AG20443 (cell line): ENCODE measurements at regions not wholly inside any gene's neighbourhood (a gene's known extent, or its start where the extent isn't known, plus 50 kb on each side); places are given as distances from the start of the nearest gene placed in this dataset.
"Not testable (repeated sequence)": the region's sequence is repeated elsewhere in the genome, so short reads cannot be mapped to it uniquely, and the experiment has no call there.

Experiments
- DNase-seq: peaks from one replicate; pipeline ENCODE4 v3.0.0; 2012; ENCODE audit warnings: low spot score, mixed read lengths

DNA sequence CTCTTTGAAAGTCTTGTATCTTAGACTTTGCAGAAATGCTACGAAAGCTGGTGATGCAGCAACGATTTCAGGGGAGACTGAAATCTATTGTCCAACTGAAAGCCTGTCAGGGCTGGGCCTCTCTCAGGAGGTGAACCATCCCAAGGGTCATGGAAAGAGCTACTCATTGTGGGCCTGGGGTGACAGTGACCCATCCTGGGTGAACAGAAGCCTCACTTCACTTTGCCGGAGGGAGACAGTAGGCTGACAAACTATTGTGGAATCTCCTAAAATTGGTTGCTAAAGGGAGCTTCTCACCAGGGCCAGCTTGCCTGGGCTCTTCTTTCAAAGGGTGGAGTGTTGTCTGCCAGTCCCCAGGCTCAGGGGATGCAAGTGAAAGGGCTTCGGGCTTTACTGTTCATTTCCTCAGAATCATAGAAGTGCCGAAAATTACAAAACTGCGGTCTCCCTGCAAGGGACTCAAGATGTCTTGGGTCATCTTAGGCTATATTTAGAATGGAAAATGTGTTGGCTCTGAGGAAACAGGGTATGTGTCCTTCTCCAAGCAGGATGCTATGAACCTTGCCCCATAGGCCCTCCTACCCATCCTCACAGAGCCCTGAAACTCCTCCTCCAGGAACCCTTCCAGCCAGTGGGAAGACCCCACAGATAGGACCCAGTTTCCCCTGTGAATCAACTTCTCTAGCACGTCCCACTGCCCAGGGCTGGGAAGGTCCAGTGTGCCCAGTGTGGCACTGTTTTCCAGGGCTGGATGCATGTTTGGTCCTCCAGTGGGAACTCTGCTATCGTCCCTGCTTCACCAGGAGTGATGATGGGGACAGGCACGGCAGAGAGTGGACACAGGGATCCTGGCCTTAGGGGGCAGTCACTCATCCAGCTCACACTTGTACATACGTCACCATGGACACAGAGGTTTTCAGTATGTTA is 173.4 kb upstream of the PLGLB2 start:
- DNase-seq = not testable (repeated sequence)

DNA sequence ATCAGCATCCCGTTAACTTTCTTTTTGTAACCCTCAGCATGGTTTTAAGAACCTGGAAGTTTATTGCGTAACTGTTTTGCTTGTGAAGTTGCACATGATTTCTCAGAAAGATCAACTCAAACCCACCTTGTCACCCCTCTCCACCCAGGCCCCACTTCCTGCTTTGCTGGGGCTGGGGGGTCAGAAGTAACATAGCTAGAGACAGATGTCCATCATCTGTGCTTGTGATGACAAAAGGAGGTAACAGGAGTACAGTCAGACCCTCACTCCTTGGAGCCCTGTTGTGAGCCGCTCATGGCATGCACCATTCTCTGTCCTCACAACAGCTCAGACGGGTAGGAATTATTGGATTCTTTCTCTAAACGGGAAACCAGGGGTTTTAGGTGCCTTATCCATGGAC is 172.7 kb upstream of the PLGLB2 start:
- DNase-seq = not testable (repeated sequence)

DNA sequence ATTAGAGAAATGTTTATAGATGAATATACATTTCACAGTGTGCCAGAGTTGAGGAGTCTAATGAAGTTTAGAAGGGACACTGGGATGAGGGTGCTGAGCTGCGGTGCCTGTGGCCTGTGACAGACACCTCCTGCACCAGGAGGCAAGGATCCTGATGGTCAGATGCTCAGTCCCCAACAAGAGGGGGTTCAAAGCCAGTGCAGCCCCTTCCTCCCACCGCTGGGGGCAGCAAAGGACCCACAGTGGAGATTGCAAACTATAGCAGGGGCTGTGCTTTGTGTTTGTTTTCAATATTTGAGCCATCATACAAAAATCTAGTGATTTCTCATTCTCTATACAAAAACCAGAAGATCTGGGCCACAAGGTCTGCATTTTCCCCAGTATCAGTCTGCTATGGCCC is 170.5 kb upstream of the PLGLB2 start:
- DNase-seq = not testable (repeated sequence)

DNA sequence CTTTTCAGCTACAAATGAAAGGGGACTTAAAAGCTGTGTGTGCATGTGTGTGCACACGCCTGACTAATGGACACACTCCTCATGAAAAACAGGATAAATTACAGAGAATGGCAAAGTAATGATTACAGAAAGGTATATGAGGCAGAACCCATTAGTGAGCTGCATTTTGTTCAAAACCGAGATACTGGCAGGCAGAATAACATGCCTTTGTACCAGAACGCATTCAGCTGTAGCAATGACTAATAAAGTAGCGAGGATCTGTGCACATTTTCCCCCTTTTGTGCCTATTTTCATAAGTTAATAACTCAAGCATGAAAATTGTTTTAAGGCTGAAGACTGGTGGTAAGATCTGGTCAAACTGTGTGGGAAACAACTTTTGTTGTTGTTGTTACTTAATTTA is 165.7 kb upstream of the PLGLB2 start:
- not testable (repeated sequence) for DNase-seq

DNA sequence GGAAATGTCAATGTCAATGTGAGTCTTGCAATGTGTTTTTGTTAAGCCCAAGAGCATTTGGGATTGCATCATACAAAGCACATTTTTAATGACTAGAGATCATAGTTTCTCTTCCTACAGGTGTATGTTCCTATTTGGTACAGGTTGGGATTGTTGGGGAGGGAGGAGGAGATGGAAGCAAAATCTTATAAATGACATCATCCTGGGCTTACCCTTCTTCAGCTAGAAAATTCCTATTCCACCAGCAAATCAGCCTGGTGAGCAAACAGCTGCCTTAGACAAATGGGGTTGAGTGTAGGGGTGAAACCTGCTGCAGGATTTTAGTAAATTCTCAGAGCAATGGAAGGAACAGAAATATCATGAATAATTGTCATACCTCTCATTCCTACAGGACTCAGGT is 165.3 kb upstream of the PLGLB2 start:
- DNase-seq = not testable (repeated sequence)

DNA sequence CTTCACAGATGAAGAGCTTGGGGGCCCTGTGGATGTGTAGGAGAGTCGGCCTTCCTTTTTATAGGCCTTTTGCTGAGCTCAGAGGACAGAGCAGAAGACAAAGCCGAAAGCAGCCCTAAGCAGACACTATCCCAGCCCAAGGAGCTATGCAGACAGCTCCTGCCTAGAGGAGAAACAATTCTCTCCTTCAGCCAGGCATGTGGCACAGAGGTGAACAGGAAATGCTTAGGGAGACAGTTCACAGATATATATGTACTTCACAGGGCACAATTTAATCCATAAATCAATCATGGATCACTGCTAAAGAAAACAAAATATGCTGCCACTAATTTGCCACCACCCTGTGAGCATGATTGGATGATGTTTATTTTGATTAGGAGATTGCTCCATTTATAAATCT is 164.5 kb upstream of the PLGLB2 start:
- not testable (repeated sequence) for DNase-seq

DNA sequence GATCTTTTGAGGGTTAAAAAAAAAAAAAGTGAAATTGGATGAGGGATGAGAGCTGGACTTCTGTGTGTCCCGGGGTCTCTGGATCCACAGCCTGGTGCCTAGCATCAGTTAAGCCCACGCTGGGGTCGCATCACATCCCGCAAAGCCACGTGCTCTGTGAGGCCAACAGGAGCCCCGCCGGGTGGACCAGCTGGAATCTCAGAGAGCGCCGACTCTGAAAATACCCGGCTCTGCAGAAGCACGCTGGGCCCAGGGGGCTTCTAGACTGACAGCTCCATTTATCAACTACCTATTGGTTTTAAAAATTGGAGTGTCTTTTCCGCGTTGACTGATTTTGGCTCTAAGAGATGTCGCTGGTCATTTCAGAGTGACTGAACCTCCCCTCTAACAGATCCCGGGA is 164.1 kb upstream of the PLGLB2 start:
- not testable (repeated sequence) for DNase-seq

DNA sequence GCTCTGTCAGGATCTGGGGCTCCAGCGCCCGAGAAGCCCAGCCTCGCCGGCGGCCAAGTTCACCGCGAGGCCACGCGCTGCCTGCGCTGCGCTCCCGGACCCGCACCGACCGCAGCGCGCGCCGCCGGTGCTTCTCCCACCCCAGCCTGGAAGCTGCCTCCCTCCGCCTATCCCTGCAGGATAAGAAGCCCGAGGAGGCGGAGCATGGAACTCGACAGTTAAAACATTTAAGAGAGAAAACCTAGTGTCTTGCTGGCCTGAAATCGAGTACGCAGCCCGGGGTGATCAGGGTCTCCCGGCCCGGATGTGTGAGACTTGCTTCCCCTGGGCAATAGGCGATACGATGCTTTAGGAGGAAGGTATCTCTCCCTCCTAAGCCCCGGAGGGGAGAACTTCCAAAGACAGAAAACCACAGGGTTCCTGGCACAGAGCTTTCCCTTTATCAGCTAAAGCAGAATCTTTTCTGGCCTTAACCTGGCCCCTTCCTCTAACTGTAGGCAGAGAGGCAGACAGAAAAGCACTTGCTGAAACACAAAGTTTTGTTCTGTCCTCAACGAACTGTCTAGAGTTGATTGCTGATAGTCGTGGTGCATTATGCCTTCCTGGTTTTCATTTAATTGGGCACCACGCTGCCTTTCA is 163.5 kb upstream of the PLGLB2 start:
- DNase-seq = not testable (repeated sequence)

DNA sequence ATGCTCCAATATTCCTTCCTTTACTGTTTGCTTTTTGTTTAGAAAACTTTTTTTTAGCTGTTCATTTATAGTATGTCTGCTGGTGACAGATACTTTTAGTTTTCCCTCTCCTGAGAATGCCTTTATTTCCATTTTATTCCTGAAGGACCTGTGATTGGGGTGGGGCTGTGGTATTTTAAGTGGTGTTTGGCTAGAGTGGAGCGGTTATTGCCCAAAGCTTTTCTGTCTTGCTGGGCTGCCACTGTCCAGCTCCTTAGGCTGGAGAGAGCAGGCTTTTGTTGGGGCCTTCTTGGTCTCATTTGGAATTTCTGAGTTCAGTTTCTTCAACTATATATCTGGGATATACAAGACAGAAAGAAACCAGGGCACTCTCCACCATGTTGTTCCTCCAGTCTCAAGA is 160.0 kb upstream of the PLGLB2 start:
- not testable (repeated sequence) for DNase-seq

DNA sequence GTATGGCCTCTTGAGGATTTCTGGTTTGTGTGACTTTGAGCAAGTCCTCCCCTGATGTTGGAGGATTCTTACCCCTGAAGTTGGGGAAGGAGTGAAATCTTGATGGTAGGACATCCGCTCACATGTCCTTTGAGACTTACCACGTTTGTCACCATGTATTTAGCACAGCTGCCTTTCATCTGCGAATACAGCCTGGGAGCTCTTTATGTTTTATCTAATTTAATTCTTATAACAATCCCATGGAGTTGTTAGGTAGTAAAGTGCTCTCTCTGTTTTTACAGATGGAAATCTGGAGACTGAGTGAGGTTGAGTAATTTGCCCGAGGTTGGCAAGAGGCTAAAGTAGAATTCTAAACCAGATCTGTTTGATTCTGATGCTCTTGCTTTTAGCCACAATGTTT is 154.9 kb upstream of the PLGLB2 start:
- not testable (repeated sequence) for DNase-seq

DNA sequence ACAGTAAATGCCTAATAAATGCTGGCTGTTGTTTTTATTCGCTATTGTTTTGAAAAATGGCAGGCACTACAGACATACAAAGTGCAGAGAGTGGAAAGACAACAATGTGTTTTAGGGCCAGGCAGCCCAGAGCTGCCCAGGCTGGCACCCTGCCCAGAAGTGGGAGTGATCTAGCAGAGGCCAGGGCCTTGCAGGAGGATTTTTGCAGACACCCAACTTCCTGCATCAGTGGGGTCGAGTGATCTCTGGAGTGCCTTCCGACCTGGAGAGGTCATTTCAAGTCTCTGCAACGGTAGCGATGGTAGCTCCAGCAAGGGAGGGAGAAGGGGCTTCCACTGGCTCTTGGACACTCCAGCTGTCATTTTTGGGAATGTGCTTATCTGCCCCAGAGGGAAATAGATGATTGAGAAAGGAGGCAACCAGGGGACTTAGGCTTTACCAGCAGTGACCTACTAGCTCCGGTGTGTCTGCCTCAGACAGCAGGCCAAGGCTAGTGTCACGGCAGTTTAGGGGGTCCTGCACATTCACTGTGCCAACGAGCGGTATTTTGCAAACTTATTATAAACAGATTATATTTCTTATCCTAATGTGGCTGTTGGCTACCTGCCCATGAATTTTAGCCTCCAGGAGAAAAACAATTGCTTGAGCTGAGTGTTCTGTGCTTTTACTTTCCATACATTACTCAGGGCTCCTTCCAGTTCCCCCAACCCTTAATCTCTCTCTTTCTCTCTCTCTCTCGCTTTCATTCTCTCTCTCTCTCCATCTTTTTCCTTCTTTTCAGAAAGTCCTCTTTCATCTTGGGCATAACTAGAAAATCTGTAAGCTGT is 153.9 kb upstream of the PLGLB2 start:
- not testable (repeated sequence) for DNase-seq

DNA sequence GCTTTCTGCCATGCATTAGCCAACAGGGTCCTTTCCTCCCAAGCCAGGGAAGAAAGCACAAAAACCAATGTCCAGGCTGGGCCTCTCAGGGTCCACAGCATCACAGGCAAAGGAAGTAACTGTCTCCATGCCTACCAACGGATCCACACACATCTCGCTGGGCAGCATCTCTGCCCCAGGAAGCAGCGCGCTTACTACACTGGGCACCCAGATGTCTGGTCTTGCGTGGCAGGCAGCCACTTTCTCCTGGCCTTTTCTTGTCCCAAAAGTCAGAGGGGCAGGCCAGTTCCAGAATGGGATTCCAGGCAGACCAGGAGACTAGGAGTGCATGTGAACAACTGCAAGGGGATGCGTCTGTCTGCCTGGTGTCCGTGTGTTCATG is 153.3 kb upstream of the PLGLB2 start:
- DNase-seq = not testable (repeated sequence)

DNA sequence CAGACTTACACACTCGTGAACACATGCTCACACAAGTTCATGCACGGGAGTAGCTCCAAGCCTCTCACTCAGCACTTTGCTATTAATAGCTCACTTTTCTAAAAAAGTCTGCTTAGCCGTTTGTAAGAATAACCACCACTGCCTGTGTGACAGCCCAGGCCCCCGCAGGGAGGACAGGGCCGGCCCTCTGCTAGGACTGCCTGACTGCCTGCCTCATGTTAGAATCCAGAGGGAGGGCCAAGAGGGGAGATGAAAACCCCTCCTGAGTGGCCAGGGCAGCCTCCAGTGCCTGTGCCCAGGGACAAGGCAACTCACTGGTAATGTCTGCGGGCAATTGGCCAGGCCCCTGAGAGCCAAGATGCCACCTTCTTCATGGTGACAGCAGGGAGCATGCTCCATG is 152.9 kb upstream of the PLGLB2 start:
- DNase-seq = not testable (repeated sequence)

DNA sequence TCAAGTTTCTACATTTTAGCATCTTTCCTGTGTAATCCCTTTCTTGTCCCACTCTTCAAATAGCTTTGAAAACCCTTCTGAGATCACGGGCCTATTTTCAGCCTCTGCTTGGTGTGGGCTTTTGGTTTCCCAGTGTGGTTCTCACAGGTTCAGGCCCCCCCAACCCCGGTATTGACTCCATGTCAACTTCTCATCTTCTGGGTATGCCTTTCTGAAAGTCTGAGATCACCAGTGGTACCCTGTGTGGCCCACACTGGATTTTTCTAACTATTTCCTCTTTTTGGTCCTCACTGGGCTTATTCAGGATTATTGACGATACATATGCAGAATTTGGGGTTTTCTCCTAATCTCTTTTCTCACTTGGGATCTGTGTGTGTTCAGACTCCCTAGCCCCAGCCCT is 146.9 kb upstream of the PLGLB2 start:
- not testable (repeated sequence) for DNase-seq

DNA sequence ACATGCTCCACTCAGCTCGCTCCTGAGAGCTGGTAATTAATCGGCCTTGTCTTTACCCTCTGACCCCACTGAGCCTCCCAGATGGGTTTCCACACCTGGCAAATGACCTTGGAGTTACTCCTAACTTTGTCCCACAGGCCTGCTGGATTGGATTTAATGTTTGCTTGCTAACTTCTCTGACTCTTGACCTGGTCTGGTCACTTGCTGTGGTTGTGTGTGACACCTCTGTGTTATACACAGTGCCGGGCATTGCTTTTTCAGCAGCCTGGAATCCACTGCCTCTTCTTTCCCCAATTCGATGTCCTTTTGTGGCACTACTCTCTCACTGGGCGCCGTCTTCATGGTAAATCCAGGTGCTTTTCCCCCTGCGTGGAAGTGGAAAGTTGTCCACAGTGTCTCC is 145.8 kb upstream of the PLGLB2 start:
- DNase-seq = not testable (repeated sequence)

DNA sequence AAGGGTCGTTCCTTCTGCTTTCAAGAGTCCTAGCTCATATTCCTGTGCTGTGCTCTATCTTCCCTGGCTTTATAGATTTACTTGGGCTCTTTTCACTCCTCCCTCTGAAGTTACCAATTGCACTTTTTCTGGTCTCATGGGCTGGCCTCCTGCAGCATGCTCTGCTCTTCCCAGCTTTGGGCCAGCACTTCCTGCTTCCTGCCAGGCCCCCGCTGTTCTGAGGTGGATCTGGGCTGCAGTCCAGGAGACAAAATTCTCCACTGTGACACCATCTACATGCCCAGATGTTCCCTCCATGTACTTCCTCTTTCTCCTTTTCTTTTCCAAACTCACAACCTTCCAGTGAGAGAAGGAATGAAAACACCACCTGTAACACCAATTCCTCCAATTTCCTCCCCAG is 145.2 kb upstream of the PLGLB2 start:
- not testable (repeated sequence) for DNase-seq

DNA sequence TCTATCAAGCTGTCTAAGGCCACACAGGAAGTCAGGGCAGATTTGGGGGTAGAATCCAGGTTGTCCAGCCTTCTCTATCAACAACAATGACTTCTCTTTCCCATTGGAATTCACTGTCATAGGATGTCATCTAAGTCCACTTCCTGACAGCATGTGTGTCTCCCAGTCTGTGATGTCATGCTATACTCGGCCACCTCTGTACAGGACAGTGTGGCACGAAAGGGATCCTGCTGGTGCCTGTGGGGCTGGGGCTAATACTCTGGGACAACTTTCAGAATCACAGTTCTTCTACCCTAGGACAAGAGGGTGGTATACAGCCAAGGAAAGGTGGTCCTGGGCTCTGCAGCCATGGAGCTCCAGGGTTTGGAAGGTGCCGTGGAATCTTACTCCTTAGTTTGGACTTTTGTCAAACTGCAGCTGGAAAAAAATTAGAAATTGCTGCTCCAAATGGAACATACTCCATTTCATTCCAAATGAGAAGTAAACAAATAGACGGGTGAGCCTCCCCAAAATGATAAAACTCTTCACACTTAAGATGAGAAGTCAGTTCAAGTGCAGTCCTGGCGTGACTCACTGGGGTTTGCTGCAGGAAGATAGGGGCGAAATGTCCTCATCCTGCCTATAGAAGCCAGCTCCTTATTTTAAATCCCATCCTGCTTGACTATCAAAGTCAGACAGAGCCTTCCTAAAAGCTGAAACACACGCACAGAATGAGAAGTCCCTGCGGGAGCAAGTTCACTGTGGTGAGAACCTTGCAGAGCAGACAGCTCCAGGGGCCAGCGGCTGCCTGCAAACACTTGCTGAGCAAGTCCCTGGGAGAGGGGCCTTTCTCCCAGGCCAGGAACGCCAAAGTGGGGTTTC is 144.2 kb upstream of the PLGLB2 start:
- DNase-seq = not testable (repeated sequence)

DNA sequence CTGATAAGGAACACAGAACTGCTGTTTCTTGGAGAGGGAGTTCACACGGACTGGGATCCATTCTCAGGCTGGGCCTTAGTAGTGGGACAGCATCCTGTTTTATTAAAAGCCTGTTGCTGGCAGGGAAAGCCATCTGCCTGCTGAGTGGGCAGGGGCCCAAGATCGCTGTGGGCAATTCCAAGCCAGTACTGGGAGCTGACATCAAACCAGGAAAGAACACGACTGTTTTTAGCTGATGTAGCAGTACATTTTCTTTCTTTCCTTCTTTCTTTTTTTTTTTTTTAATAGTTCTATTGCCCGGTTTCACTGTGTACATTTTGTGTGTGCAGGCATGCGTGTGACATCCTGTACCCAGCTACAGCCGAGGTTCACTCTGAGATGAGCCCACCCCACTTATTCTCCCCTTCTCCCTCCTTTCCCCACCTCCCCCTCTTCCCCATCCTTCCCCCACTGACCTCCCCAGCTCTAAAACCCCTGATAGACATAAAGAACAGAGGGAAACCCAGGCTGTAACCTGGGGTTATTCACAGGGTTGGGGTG is 143.5 kb upstream of the PLGLB2 start:
- DNase-seq = not testable (repeated sequence)

DNA sequence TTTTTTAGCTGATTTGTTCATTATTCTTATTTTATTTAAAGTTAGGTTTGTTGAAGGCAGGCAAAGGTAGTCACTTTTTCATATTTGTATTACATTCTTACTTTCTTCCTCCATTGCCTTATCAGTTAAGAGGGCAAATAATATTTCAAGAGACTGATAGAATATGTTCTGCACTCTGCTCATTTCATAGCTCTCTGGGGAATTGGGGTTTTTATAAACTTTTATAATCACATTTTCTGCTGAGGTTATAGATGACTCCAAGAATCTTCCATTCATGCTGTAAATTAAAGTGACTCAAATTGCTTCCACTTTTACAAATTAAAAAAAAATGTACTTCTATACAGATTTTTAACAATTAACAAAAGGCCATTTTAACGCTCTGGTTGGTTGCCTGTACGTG is 142.9 kb upstream of the PLGLB2 start:
- DNase-seq = not testable (repeated sequence)

DNA sequence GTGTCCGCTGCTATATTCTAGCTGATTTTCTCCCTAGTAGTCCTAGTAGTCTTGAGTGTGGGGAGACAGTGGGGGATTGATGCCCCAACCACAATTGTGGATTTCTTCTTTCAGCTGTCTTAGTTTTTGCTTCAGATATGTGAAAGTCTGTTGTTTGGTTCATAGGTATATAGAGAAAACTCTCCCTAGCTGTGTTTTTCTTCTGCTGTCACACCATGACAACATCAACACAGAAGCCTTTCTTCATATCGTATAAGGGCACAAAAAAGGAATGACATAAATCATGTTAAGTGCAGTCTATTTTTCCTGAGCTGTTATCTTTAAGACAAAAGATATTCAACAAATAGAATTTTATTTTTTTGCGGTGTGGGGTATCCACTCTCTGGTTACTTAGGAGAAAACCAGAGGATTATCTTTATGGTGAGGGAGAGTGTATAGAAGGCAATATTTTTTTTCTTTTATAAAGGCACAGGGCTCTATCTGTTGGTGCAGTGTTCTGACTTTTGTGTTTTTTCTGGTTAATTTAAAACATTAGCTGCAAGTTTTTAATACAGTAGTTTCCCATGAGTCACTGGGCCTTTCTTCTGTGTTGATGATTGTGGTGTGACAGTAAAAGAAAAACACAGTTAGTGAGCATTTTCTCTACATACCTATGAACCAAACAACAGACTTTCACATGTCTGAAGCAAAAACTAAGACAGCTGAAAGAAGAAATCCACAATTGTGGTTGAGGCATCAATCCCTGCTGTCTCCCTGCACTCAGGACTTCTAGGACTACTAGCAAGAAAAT is 139.3 kb upstream of the PLGLB2 start:
- not testable (repeated sequence) for DNase-seq
